ENCODE measurements at regions not wholly inside any gene's neighbourhood (a gene's known extent, or its start where the extent isn't known, plus 50 kb on each side); places are given as distances from the start of the nearest gene placed in this dataset.

DNA sequence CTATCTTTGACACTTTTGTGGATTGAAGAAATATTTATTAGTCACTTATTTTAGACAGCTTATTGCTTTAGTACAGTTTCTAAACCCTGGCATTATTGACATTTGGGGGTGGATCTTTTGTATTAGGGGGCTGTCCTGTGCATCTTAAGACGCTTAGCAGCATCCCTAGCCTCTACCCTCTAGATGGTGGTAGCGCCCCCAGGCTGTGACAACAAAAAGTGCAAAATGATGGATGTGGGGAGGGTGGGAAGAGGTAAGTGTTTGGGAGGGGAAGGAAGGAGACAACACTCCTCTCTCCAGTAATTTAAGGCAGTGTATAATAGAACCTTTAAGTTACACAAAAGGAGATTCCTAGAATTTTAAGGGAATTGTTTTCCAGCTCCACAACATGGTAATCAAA lies 1210.6 kb downstream of the C4orf33 start:
- H3K4me3 ChIP-seq (ENCODE audit: low read length in 3 of 3) = no peak overlapping the region
- H3K27me3 ChIP-seq (ENCODE audit: control insufficient read depth, insufficient read depth, low read length) = no peaks in the 10 kb centered on the region
- FAIRE-seq (no peak), DNase-seq (no peak)
- H3K36me3 ChIP-seq (ENCODE audit: control insufficient read depth in 2 of 3, insufficient read depth in 3 of 3, low read length in 3 of 3) = no peaks in the 10 kb centered on the region
- TF ChIP-seq, protein P1, sequence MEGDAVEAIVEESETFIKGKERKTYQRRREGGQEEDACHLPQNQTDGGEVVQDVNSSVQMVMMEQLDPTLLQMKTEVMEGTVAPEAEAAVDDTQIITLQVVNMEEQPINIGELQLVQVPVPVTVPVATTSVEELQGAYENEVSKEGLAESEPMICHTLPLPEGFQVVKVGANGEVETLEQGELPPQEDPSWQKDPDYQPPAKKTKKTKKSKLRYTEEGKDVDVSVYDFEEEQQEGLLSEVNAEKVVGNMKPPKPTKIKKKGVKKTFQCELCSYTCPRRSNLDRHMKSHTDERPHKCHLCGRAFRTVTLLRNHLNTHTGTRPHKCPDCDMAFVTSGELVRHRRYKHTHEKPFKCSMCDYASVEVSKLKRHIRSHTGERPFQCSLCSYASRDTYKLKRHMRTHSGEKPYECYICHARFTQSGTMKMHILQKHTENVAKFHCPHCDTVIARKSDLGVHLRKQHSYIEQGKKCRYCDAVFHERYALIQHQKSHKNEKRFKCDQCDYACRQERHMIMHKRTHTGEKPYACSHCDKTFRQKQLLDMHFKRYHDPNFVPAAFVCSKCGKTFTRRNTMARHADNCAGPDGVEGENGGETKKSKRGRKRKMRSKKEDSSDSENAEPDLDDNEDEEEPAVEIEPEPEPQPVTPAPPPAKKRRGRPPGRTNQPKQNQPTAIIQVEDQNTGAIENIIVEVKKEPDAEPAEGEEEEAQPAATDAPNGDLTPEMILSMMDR (IDR thresholded peaks at IDR 0.05; ENCODE audit: borderline replicate concordance, extremely low read depth, insufficient read depth) = no peak
- no peaks in the 10 kb centered on the region for H3K4me1 ChIP-seq (ENCODE audit: control insufficient read depth in 2 of 3, insufficient read depth in 2 of 3, low read depth in 1 of 3, low read length in 3 of 3)
- H3K9ac ChIP-seq (ENCODE audit: low read length in 3 of 3) = no peak overlapping the region
- H3K9me3 ChIP-seq (ENCODE audit: control insufficient read depth in 2 of 3, insufficient read depth in 1 of 3, low read length in 3 of 3) = peaks cover 0 to under 1% (median 0%) of the 10 kb centered on the region in 3 donors
- no peak overlapping the region for H3K27ac ChIP-seq (ENCODE audit: low read depth in 2 of 2, low read length in 2 of 2)
- intact Hi-C loops (cut with DNase I) = no loop called here

DNA sequence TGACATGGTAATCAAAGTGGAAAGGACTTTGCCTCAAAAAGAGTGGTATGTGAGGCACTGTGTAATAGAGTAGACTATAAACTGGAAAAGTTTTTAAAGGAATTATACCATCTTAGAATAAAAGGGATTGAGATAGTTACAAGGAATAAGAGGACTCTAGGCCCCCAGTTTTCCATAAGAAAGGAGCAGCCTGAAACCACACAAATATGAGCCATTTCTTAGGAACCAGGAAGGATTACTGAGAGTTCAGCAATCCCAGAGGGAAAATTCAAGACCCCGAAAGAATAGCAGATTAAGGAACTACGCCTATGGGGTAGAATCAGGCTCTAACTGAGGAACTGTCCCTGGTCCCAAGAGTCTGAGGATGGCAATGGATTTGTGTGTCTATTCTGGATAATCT lies 1213.3 kb downstream of the C4orf33 start:
- no peaks in the 10 kb centered on the region for H3K36me3 ChIP-seq (ENCODE audit: control insufficient read depth in 2 of 3, insufficient read depth in 3 of 3, low read length in 3 of 3)
- H3K4me3 ChIP-seq (ENCODE audit: low read length in 3 of 3) = no peak overlapping the region
- TF ChIP-seq, protein P1 (IDR thresholded peaks at IDR 0.05; ENCODE audit: borderline replicate concordance, extremely low read depth, insufficient read depth) = no peak
- H3K27ac ChIP-seq (ENCODE audit: low read depth in 2 of 2, low read length in 2 of 2) = no peak overlapping the region
- FAIRE-seq (no peak), DNase-seq (no peak)
- H3K4me1 ChIP-seq (ENCODE audit: control insufficient read depth in 2 of 3, insufficient read depth in 2 of 3, low read depth in 1 of 3, low read length in 3 of 3) = no peaks in the 10 kb centered on the region
- intact Hi-C loops (cut with DNase I) = no loop called here
- no peaks in the 10 kb centered on the region for H3K27me3 ChIP-seq (ENCODE audit: control insufficient read depth, insufficient read depth, low read length)
- H3K9ac ChIP-seq (ENCODE audit: low read length in 3 of 3) = no peak overlapping the region
- H3K9me3 ChIP-seq (ENCODE audit: control insufficient read depth in 2 of 3, insufficient read depth in 1 of 3, low read length in 3 of 3) = no peaks in the 10 kb centered on the region

GRCh38 chr4:130322439-130322838 lies 1226.5 kb downstream of the C4orf33 start:
- no peak for DNase-seq

More at GRCh38 chr4:130322439-130322838, 1226.5 kb downstream of the C4orf33 start:
- H3K36me3 ChIP-seq (ENCODE audit: control insufficient read depth in 2 of 3, insufficient read depth in 3 of 3, low read length in 3 of 3) = no peaks in the 10 kb centered on the region
- H3K9ac ChIP-seq (ENCODE audit: low read length in 3 of 3) = no peak overlapping the region
- FAIRE-seq = no peak
- H3K27ac ChIP-seq (ENCODE audit: low read depth in 2 of 2, low read length in 2 of 2) = no peak overlapping the region
- H3K9me3 ChIP-seq (ENCODE audit: control insufficient read depth in 2 of 3, insufficient read depth in 1 of 3, low read length in 3 of 3) = no peaks in the 10 kb centered on the region
- no peaks in the 10 kb centered on the region for H3K27me3 ChIP-seq (ENCODE audit: control insufficient read depth, insufficient read depth, low read length)
- no peak overlapping the region for H3K4me3 ChIP-seq (ENCODE audit: low read length in 3 of 3)
- TF ChIP-seq, protein P1 (IDR thresholded peaks at IDR 0.05; ENCODE audit: borderline replicate concordance, extremely low read depth, insufficient read depth) = no peak
- H3K4me1 ChIP-seq (ENCODE audit: control insufficient read depth in 2 of 3, insufficient read depth in 2 of 3, low read depth in 1 of 3, low read length in 3 of 3) = peaks cover 0 to 4% (median 0%) of the 10 kb centered on the region in 3 donors
- intact Hi-C loops (cut with DNase I) = no loop called here

All from kidney (tissue), 13 donors.